Small intestine (tissue), 7 donors: ENCODE measurements at regions not wholly inside any gene's neighbourhood (a gene's known extent, or its start where the extent isn't known, plus 50 kb on each side); places are given as distances from the start of the nearest gene placed in this dataset.

ENCODE experiments used
- DNase-seq, 2 donors: peaks; one replicate each; pipeline versions ENCODE4 v3.0.0 to v3.0.0-alpha.2; 2013
- FAIRE-seq: peaks from 2 replicates; lab custom pipeline; 2012; peaks lifted over from hg19 to GRCh38; lab: Jason Lieb, UNC
- H3K27ac ChIP-seq, 3 donors: one replicate each; pipeline ENCODE4 v1.5.1; 2013; ENCODE audit warnings: low read length in 2 of 3, mild to moderate bottlenecking in 2 of 3, control low read depth in 1 of 3, inconsistent platforms in 1 of 3, low read depth in 1 of 3, moderate library complexity in 1 of 3
- H3K27me3 ChIP-seq, 3 donors: one replicate each; pipeline ENCODE4 v1.6.1; 2013; ENCODE audit warnings: low read length in 3 of 3, inconsistent platforms in 1 of 3; ENCODE audit not compliant: control insufficient read depth in 3 of 3, insufficient read depth in 3 of 3
- H3K36me3 ChIP-seq, 3 donors: one replicate each; pipeline ENCODE4 v1.6.1; 2013; ENCODE audit warnings: low read length in 3 of 3, inconsistent platforms in 1 of 3, low read depth in 1 of 3, mild to moderate bottlenecking in 1 of 3, moderate library complexity in 1 of 3; ENCODE audit not compliant: control insufficient read depth in 3 of 3, insufficient read depth in 2 of 3
- H3K4me1 ChIP-seq, 3 donors: one replicate each; pipeline ENCODE4 v1.6.1; 2013; ENCODE audit warnings: low read length in 2 of 3, inconsistent platforms in 1 of 3, low read depth in 1 of 3, mild to moderate bottlenecking in 1 of 3, moderate library complexity in 1 of 3; ENCODE audit not compliant: control insufficient read depth in 3 of 3, insufficient read depth in 2 of 3
- H3K4me3 ChIP-seq, 3 donors: one replicate each; pipeline ENCODE4 v1.5.1; 2013; ENCODE audit warnings: low read length in 3 of 3, control low read depth in 1 of 3, inconsistent platforms in 1 of 3, low read depth in 1 of 3, mild to moderate bottlenecking in 1 of 3, moderate library complexity in 1 of 3
- H3K9me3 ChIP-seq, 2 donors: one replicate each; pipeline ENCODE4 v1.6.1; 2013; ENCODE audit warnings: low read depth in 1 of 2, low read length in 1 of 2; ENCODE audit not compliant: control insufficient read depth in 2 of 2, insufficient read depth in 1 of 2
- WGBS, 3 donors: extraction: QIAGEN DNeasy Blood & Tissue Kit; methylation state at CpG; one replicate each; pipeline ENCODE4 v1.1.7; 2013; 5-methylcytosine and 5-hydroxymethylcytosine counted together
- donor health status: healthy with polysubstance abuse.
- donor health status: control.
- donor health status: control.
- donor health status: Bipolar disorder and iron deficiency.
- donor health status: healthy.

DNA sequence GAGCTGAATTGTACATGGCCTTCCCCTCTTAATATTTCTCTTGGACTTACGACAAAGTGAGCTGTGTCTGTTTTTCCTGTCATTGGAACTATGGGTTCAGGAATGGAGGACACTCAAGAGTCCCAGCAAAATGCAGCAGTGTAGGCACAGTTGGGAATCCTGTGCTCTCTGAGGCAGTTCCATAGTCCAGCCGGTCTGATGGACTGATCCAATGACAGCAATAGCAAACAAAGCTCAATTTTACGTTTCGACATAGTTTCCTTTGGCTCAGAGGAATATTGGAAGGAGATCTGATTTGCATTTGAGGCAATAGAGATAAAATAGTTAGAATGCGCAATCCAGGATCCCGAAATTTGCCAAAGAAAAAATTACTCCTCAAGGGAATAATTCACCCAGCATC is 276.9 kb upstream of the CNTN3 start:
- 79 to 89% (median 79%) methylated on average over 6 of the region's 6 CpGs for WGBS, 3 donors

DNA sequence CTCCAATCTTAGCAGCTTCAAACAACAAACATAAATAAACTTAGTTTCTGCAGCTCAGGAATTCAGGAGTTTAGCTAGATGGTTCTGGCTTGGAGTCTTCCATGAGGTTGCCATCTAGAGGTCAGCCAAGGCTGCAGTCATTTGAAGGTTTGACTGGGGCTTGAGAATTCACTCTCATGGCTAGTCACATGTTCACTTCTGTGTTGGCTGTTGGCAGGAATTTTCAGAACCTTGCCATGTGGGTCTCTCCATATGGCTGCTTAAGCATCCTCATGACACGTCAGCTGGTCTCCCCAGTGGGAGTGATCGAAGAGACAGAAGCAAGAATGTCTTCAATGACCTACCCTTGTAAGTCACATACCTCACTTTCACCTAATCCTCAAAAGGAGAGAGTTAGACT is 269.2 kb upstream of the CNTN3 start:
- DNase-seq = no peak
- Histone ChIP-seq H3K4me1 (no peaks in the 10 kb centered on the region), H3K27ac (no peak overlapping the region), H3K4me3 (no peak overlapping the region), H3K36me3 (no peaks in the 10 kb centered on the region), H3K9me3 (no peaks in the 10 kb centered on the region), H3K27me3 (no peaks in the 10 kb centered on the region)
- FAIRE-seq = no peak
- 75 to 82% (median 77%) methylated on average over 2 of the region's 2 CpGs for WGBS, 3 donors

More for the DNA sequence above, 276.9 kb upstream of the CNTN3 start:
- no peak for DNase-seq
- Histone ChIP-seq H3K27me3 (no peaks in the 10 kb centered on the region), H3K27ac (no peak overlapping the region), H3K4me3 (no peak overlapping the region), H3K36me3 (no peaks in the 10 kb centered on the region), H3K9me3 (no peaks in the 10 kb centered on the region), H3K4me1 (no peaks in the 10 kb centered on the region)
- FAIRE-seq = no peak

DNA sequence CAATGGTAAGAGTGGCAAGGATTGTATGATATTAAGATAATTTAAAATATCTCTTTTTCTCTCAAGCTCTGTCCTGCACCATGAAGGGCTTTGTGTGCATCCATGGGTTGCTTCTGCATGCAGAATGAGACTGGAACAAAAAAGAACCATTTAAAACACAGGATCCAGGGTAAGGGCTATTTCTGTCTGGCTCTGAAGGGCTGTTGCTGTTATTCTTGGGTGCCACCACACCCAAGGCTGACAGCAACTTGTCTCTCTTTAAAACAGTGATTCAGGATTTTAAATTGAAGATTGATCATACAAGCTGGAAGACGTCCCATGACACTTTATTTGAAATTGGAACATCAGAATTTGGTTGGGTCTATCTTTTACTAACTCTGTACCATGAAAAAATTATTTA is 268.8 kb upstream of the CNTN3 start:
- no peaks in the 10 kb centered on the region for H3K9me3 ChIP-seq
- no peaks in the 10 kb centered on the region for H3K4me1 ChIP-seq
- no peak for DNase-seq
- H3K27ac ChIP-seq = no peak overlapping the region
- no peak overlapping the region for H3K4me3 ChIP-seq
- H3K36me3 ChIP-seq = no peaks in the 10 kb centered on the region
- 62 to 71% (median 63%) methylated on average over 1 of the region's 1 CpG for WGBS, 3 donors
- no peak for FAIRE-seq
- H3K27me3 ChIP-seq = no peaks in the 10 kb centered on the region

DNA sequence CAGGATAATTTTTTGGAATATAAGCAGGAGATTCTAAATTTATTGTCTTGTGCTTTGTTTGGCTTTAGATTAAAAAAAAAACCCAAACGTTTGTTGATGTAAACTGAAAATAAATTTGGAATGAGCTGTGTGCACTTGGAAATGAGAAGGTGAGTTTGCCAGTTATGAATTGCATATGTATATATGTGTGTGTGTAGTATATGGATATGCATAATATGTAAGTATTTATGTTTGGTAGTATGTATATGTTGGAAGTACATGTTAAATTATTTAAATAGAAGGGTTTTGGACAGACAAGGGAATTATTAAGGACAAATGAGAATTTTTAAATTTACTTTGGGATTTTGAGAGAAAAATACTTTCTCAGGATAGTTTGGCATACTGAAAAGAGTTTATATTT is 265.8 kb upstream of the CNTN3 start:
- H3K4me3 ChIP-seq = no peak overlapping the region
- FAIRE-seq (no peak), DNase-seq (no peak)
- no peaks in the 10 kb centered on the region for H3K4me1 ChIP-seq
- no peaks in the 10 kb centered on the region for H3K27me3 ChIP-seq
- H3K27ac ChIP-seq = no peak overlapping the region
- WGBS, 3 donors = 19 to 40% (median 31%) methylated on average over 1 of the region's 1 CpG
- no peaks in the 10 kb centered on the region for H3K9me3 ChIP-seq
- no peaks in the 10 kb centered on the region for H3K36me3 ChIP-seq

GRCh38 chr3:74866357-74867030 is 252.0 kb upstream of the CNTN3 start:
- DNase-seq (no peak), FAIRE-seq (no peak)
- Histone ChIP-seq H3K4me1 (no peaks in the 10 kb centered on the region), H3K27me3 (no peaks in the 10 kb centered on the region), H3K9me3 (no peaks in the 10 kb centered on the region), H3K36me3 (no peaks in the 10 kb centered on the region), H3K27ac (no peak overlapping the region), H3K4me3 (no peak overlapping the region)
- WGBS, 3 donors = 43 to 57% (median 51%) methylated on average over 1 of the region's 1 CpG

DNA sequence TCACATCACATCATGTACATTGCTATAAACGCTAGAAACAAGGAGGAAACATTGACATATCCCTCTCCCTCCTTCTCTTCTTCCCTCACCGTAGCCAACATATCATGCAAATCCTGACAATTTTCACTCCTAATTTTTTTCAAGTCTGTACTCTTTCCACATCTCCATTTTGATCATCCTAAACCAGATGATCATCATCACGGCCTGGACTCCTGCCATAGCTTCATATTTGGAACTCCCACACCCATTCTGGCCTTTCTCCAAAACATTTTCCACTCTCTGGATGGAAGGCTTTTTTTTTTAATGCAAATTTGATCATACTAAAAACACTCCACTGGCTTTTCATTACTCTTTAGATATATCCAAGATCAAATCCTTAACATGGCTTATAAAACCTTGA is 248.0 kb upstream of the CNTN3 start:
- Histone ChIP-seq H3K27ac (no peak overlapping the region), H3K27me3 (no peaks in the 10 kb centered on the region), H3K9me3 (no peaks in the 10 kb centered on the region), H3K36me3 (no peaks in the 10 kb centered on the region), H3K4me1 (no peaks in the 10 kb centered on the region), H3K4me3 (no peak overlapping the region)
- 49 to 80% (median 67%) methylated on average over 3 of the region's 3 CpGs for WGBS, 3 donors
- DNase-seq (peak in 1 of 2 donors; percentile 3), FAIRE-seq (no peak)

GRCh38 chr3:74861211-74861610 is 246.8 kb upstream of the CNTN3 start:
- Histone ChIP-seq H3K27me3 (no peaks in the 10 kb centered on the region), H3K4me1 (no peaks in the 10 kb centered on the region), H3K9me3 (no peaks in the 10 kb centered on the region), H3K36me3 (no peaks in the 10 kb centered on the region), H3K27ac (no peak overlapping the region), H3K4me3 (no peak overlapping the region)
- FAIRE-seq = no peak
- 40 to 60% (median 41%) methylated on average over 3 of the region's 3 CpGs for WGBS, 3 donors
- DNase-seq = no peak

GRCh38 chr3:74858086-74858485 is 243.6 kb upstream of the CNTN3 start:
- Histone ChIP-seq H3K4me1 (no peaks in the 10 kb centered on the region), H3K27me3 (no peaks in the 10 kb centered on the region), H3K4me3 (no peak overlapping the region), H3K9me3 (no peaks in the 10 kb centered on the region), H3K27ac (no peak overlapping the region), H3K36me3 (no peaks in the 10 kb centered on the region)
- DNase-seq (no peak), FAIRE-seq (no peak)
- 77 to 85% (median 82%) methylated on average over 2 of the region's 2 CpGs for WGBS, 3 donors

DNA sequence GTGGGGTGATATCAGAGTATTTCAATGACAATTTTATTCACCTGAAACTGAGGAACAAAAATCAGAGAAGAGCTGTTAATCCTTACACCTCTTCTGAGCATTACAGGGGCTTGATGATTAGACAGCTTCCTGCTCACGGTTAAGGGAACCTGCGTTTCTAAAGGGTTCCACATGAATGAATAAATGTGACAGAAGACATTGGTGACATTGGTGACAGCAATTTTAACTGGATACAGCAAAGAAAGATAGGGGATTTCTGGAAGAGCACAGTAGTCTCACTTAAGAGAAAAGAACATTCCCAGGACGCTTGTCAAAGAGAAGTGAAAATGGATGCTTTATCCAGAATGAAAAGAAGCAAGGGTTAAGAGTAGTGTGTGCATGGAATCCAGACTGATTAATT is 235.9 kb upstream of the CNTN3 start:
- FAIRE-seq (no peak), DNase-seq (no peak)
- H3K4me1 ChIP-seq = no peaks in the 10 kb centered on the region
- no peak overlapping the region for H3K27ac ChIP-seq
- 68 to 78% (median 78%) methylated on average over 3 of the region's 3 CpGs for WGBS, 3 donors
- H3K9me3 ChIP-seq = no peaks in the 10 kb centered on the region
- no peaks in the 10 kb centered on the region for H3K27me3 ChIP-seq
- H3K36me3 ChIP-seq = no peaks in the 10 kb centered on the region
- no peak overlapping the region for H3K4me3 ChIP-seq
